ENCODE measurements at regions not wholly inside any gene's neighbourhood (a gene's known extent, or its start where the extent isn't known, plus 50 kb on each side); places are given as distances from the start of the nearest gene placed in this dataset.

DNA sequence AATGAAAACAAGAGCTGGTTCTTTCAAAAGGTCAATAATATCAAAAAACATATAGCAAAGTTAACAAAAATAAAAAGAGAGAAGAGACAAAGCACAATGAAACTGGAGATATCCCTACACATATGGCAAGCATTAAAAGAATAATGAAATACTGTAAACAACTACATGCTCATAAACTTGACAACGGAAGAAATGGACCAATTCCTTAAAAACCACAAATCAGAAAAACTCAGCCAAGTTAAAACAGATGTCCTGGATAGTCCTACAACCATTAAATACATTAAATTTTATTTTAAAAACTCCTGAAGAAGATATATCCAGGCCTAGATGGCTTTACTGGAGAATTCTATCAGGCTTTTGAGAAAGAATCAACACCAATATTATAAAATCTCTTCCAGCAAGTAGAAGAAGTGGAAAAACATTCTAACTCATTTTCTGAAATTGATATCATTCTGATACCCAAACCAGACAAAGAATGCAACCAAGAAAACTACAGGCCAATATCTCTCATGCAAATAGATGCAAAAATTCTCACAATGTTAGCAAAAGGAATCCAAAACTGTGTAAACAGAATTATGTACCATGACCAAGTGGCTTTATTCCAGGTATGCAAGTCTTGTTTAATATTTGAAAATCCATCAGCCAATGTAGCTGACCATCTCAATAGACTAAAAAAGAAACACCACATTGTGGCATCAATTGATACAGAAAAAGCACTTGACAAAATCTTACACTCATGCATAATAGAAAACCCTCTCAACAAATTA lies 56.1 kb upstream of the LRRC7 start:
- H3K36me3 Mint-ChIP-seq (ENCODE audit: insufficient read depth in 2 of 2) = no peaks in the 10 kb centered on the region
- ATAC-seq (replicated peaks in 1 of 2) = no peak

DNA sequence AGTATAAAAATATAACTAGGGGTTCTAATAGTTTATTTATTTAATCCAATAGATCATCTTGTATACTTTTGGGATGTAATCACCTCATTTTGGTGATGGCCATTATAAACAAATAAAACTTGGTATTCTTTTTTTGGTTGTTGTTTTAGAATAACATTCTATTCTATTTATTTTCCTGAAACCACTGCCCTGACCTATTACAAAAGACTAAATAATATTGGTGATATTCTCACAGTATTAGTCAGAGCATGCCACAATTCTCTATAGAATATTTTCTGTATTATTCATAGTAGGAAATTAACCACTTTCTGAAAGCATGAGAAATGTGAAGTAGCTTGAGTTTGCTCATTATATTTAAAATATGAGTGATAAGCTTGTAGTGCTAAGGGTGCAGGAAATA lies 54.1 kb upstream of the LRRC7 start:
- no peak overlapping the region for H3K27ac Mint-ChIP-seq
- DNase-seq (no peak), ATAC-seq (replicated peaks in 1 of 2) (no peak)
- no peaks in the 10 kb centered on the region for H3K27me3 Mint-ChIP-seq (ENCODE audit: low read depth)
- no peak overlapping the region for H3K4me3 Mint-ChIP-seq
- no peaks in the 10 kb centered on the region for H3K36me3 Mint-ChIP-seq (ENCODE audit: insufficient read depth in 2 of 2)
- peaks cover 0 to 2% of the 10 kb centered on the region in 2 donors for H3K9me3 Mint-ChIP-seq
- H3K4me1 Mint-ChIP-seq (ENCODE audit: low read depth) = no peaks in the 10 kb centered on the region

More for the DNA sequence above, 56.1 kb upstream of the LRRC7 start:
- H3K27ac Mint-ChIP-seq = no peak overlapping the region
- no peaks in the 10 kb centered on the region for H3K9me3 Mint-ChIP-seq
- DNase-seq = no peak
- H3K4me3 Mint-ChIP-seq = no peak overlapping the region
- H3K27me3 Mint-ChIP-seq (ENCODE audit: low read depth) = no peaks in the 10 kb centered on the region
- H3K4me1 Mint-ChIP-seq (ENCODE audit: low read depth) = no peaks in the 10 kb centered on the region
